Subcutaneous abdominal adipose tissue (tissue), 5 donors: ENCODE measurements at regions not wholly inside any gene's neighbourhood (a gene's known extent, or its start where the extent isn't known, plus 50 kb on each side); places are given as distances from the start of the nearest gene placed in this dataset.

ENCODE experiments used
- H3K27ac ChIP-seq: one replicate; pipeline ENCODE4 v1.7.0; 2013; ENCODE audit warnings: low read depth, mild to moderate bottlenecking, inconsistent platforms, low read length, moderate library complexity
- H3K27me3 ChIP-seq, 5 donors: one replicate each; pipeline ENCODE4 v1.7.0; 2013; ENCODE audit warnings: low read length in 5 of 5, inconsistent platforms in 1 of 5; ENCODE audit not compliant: control insufficient read depth in 5 of 5, insufficient read depth in 4 of 5
- H3K36me3 ChIP-seq, 5 donors: one replicate each; pipeline ENCODE4 v1.7.0; 2013; ENCODE audit warnings: low read length in 5 of 5; ENCODE audit not compliant: control insufficient read depth in 5 of 5, insufficient read depth in 5 of 5
- H3K4me1 ChIP-seq, 5 donors: one replicate each; pipeline ENCODE4 v1.7.0; 2013; ENCODE audit warnings: low read length in 5 of 5, mild to moderate bottlenecking in 3 of 5, moderate library complexity in 1 of 5; ENCODE audit not compliant: control insufficient read depth in 5 of 5, insufficient read depth in 5 of 5
- H3K4me3 ChIP-seq, 5 donors: one replicate each; pipeline ENCODE4 v1.7.0; 2013; ENCODE audit warnings: low read length in 5 of 5, low read depth in 1 of 5
- H3K9ac ChIP-seq, 5 donors: one replicate each; pipeline ENCODE4 v1.7.0; 2013; ENCODE audit warnings: low read length in 5 of 5, mild to moderate bottlenecking in 4 of 5, moderate library complexity in 3 of 5
- H3K9me3 ChIP-seq, 5 donors: one replicate each; pipeline ENCODE4 v1.7.0; 2013; ENCODE audit warnings: low read length in 5 of 5; ENCODE audit not compliant: control insufficient read depth in 5 of 5
- donor health status: healthy.
- donor health status: healthy.
- donor health status: healthy.
- donor health status: healthy.
- donor health status: healthy.

GRCh38 chr18:73973972-73974371 is 173.7 kb downstream of the FBXO15 start:
- Histone ChIP-seq H3K36me3 (no peaks in the 10 kb centered on the region), H3K9ac (no peak overlapping the region), H3K4me3 (no peak overlapping the region), H3K27me3 (peaks cover 0 to 3% (median 0%) of the 10 kb centered on the region in 5 donors), H3K4me1 (no peaks in the 10 kb centered on the region), H3K27ac (no peak overlapping the region), H3K9me3 (no peaks in the 10 kb centered on the region)

- Histone ChIP-seq H3K9me3 (no peaks in the 10 kb centered on the region), H3K4me1 (no peaks in the 10 kb centered on the region), H3K27me3 (no peaks in the 10 kb centered on the region), H3K36me3 (no peaks in the 10 kb centered on the region), H3K9ac (no peak overlapping the region), H3K4me3 (no peak overlapping the region), H3K27ac (no peak overlapping the region)
Observed at GRCh38 chr18:73966954-73967353, 180.7 kb downstream of the FBXO15 start.

GRCh38 chr18:73962256-73962655 is 185.4 kb downstream of the FBXO15 start:
- Histone ChIP-seq H3K9ac (no peak overlapping the region), H3K27me3 (peaks cover 0 to 7% (median 0%) of the 10 kb centered on the region in 5 donors), H3K27ac (no peak overlapping the region), H3K4me3 (no peak overlapping the region), H3K36me3 (no peaks in the 10 kb centered on the region), H3K9me3 (no peaks in the 10 kb centered on the region), H3K4me1 (no peaks in the 10 kb centered on the region)

- peaks cover 0 to 7% (median 0%) of the 10 kb centered on the region in 5 donors for H3K27me3 ChIP-seq
- H3K36me3 ChIP-seq = no peaks in the 10 kb centered on the region
- H3K9me3 ChIP-seq = no peaks in the 10 kb centered on the region
- no peak overlapping the region for H3K4me3 ChIP-seq
- no peaks in the 10 kb centered on the region for H3K4me1 ChIP-seq
- no peak overlapping the region for H3K9ac ChIP-seq
- no peak overlapping the region for H3K27ac ChIP-seq
Observed at GRCh38 chr18:73961804-73962203, 185.8 kb downstream of the FBXO15 start.

GRCh38 chr18:73959352-73959751 is 188.3 kb downstream of the FBXO15 start:
- H3K9me3 ChIP-seq = no peaks in the 10 kb centered on the region
- no peak overlapping the region for H3K9ac ChIP-seq
- H3K4me3 ChIP-seq = no peak overlapping the region
- H3K36me3 ChIP-seq = no peaks in the 10 kb centered on the region
- no peaks in the 10 kb centered on the region for H3K4me1 ChIP-seq
- H3K27me3 ChIP-seq = peaks cover 0 to 7% (median 0%) of the 10 kb centered on the region in 5 donors
- H3K27ac ChIP-seq = no peak overlapping the region

- H3K4me3 ChIP-seq = no peak overlapping the region
- no peaks in the 10 kb centered on the region for H3K36me3 ChIP-seq
- H3K4me1 ChIP-seq = no peaks in the 10 kb centered on the region
- no peak overlapping the region for H3K27ac ChIP-seq
- H3K27me3 ChIP-seq = peaks cover 0 to 7% (median 0%) of the 10 kb centered on the region in 5 donors
- H3K9me3 ChIP-seq = no peaks in the 10 kb centered on the region
- H3K9ac ChIP-seq = no peak overlapping the region
Observed at GRCh38 chr18:73954268-73954667, 193.4 kb downstream of the FBXO15 start.

- no peaks in the 10 kb centered on the region for H3K9me3 ChIP-seq
- no peaks in the 10 kb centered on the region for H3K36me3 ChIP-seq
- H3K27ac ChIP-seq = no peak overlapping the region
- no peaks in the 10 kb centered on the region for H3K4me1 ChIP-seq
- H3K4me3 ChIP-seq = no peak overlapping the region
- no peak overlapping the region for H3K9ac ChIP-seq
- no peaks in the 10 kb centered on the region for H3K27me3 ChIP-seq
Observed at GRCh38 chr18:73952296-73952946, 195.2 kb downstream of the FBXO15 start.

- Histone ChIP-seq H3K36me3 (no peaks in the 10 kb centered on the region), H3K4me1 (no peaks in the 10 kb centered on the region), H3K9me3 (peaks cover 0 to 5% (median 0%) of the 10 kb centered on the region in 5 donors), H3K4me3 (no peak overlapping the region), H3K9ac (no peak overlapping the region), H3K27me3 (no peaks in the 10 kb centered on the region), H3K27ac (no peak overlapping the region)
Observed at GRCh38 chr18:73950116-73950700, 197.4 kb downstream of the FBXO15 start.

- Histone ChIP-seq H3K36me3 (no peaks in the 10 kb centered on the region), H3K9ac (no peak overlapping the region), H3K4me1 (no peaks in the 10 kb centered on the region), H3K9me3 (peaks cover 0 to 5% (median 0%) of the 10 kb centered on the region in 5 donors), H3K4me3 (no peak overlapping the region), H3K27me3 (no peaks in the 10 kb centered on the region), H3K27ac (no peak overlapping the region)
Observed at GRCh38 chr18:73948497-73948896, 199.1 kb downstream of the FBXO15 start.

- Histone ChIP-seq H3K4me3 (no peak overlapping the region), H3K4me1 (no peaks in the 10 kb centered on the region), H3K27me3 (no peaks in the 10 kb centered on the region), H3K36me3 (no peaks in the 10 kb centered on the region), H3K9ac (no peak overlapping the region), H3K27ac (no peak overlapping the region), H3K9me3 (peaks cover 0 to 5% (median 0%) of the 10 kb centered on the region in 5 donors)
Observed at GRCh38 chr18:73948084-73948483, 199.6 kb downstream of the FBXO15 start.
